OCI-LY3 (cell line): ENCODE measurements at regions not wholly inside any gene's neighbourhood (a gene's known extent, or its start where the extent isn't known, plus 50 kb on each side); places are given as distances from the start of the nearest gene placed in this dataset.

Experiments used
- H2AFZ ChIP-seq: fragments of 200-600, 300-600 bp; shearing (Covaris generic); 2 replicates; pipeline ENCODE4 v1.6.0; 2014; ENCODE audit warnings: antibody characterized with exemption, low read depth, low read length
- H3K27ac ChIP-seq: fragments of 200-600, 300-600 bp; sonication (generic); 2 replicates; pipeline ENCODE4 v1.5.1; 2014; ENCODE audit warnings: mild to moderate bottlenecking, low read length, moderate library complexity, mixed read lengths
- H3K27me3 ChIP-seq: fragments of 200-600, 300-600 bp; sonication (generic); 2 replicates; pipeline ENCODE4 v1.6.1; 2014; ENCODE audit warnings: low read depth, low read length, mixed read lengths
- H3K36me3 ChIP-seq: fragments of 200-600, 300-600 bp; sonication (generic); replicated peaks from 2 replicates; pipeline ENCODE3; 2014; ENCODE audit warnings: low read depth, low read length, mixed read lengths
- H3K4me1 ChIP-seq: fragments of 300-600, 200-600 bp; sonication (generic); 2 replicates; pipeline ENCODE4 v1.6.1; 2014; ENCODE audit warnings: low read length, mixed read lengths
- H3K4me2 ChIP-seq: fragments of 200-600, 300-600 bp; sonication (generic); 2 replicates; pipeline ENCODE4 v1.6.1; 2014; ENCODE audit warnings: low read length, mixed read lengths
- H3K4me3 ChIP-seq: fragments of 300-600, 200-600 bp; sonication (generic); 2 replicates; pipeline ENCODE4 v1.5.1; 2014; ENCODE audit warnings: antibody characterized with exemption, mild to moderate bottlenecking, low read length, moderate library complexity
- H3K79me2 ChIP-seq: fragments of 300-600, 200-600 bp; shearing (Covaris generic); 2 replicates; pipeline ENCODE4 v1.6.1; 2014; ENCODE audit warnings: mild to moderate bottlenecking, low read length, mixed read lengths
- H3K9ac ChIP-seq: fragments of 300-600, 200-600 bp; shearing (Covaris generic); 2 replicates; pipeline ENCODE4 v1.6.0; 2014; ENCODE audit warnings: mild to moderate bottlenecking, low read length, moderate library complexity
- H3K9me3 ChIP-seq: fragments of 200-600, 300-600 bp; shearing (Covaris generic); 2 replicates; pipeline ENCODE4 v1.6.1; 2014; ENCODE audit warnings: low read length, mixed read lengths; ENCODE audit not compliant: insufficient read depth
- H4K20me1 ChIP-seq: fragments of 200-600, 300-600 bp; sonication (generic); 2 replicates; pipeline ENCODE4 v1.6.1; 2016; ENCODE audit warnings: low read length, mixed read lengths; ENCODE audit not compliant: insufficient read depth
- EZH2phosphoT487 ChIP-seq: fragments of 200-600 bp; shearing (Covaris generic); IDR thresholded peaks from 2 replicates; pipeline ENCODE4 v1.6.1; 2018; ENCODE audit warnings: antibody characterized with exemption, mixed run types, low read depth
- TF ChIP-seq, protein P1 (sequence below): fragments of 200-600, 300-600 bp; sonication (generic); IDR thresholded peaks from 2 replicates; pipeline ENCODE4 v1.5.1; 2014; ENCODE audit warnings: antibody characterized with exemption, low read length, low read depth

DNA sequence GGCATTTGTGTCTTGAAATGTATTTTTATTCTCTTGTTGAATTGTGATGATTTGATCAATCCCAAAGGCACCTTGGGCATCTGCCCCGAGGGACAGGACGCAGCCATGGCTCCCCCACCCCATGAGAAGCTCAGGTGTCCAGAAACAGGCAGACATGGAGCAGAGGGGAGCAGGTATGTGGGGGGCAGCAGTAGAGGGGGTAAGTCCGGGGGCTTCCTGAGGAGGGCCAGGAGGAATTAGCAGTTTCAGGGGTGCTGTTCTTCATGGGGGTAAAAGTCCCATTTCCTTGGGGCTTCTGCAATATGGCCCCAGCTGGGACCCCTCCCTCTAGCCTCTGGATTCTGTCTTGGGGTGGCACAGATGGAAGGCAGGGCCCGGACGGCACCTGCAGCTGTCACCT, 67.0 kb upstream of the HMX1 start:
- Histone ChIP-seq H3K4me2 (no peak overlapping the region), H4K20me1 (no peaks in the 10 kb centered on the region), H3K27ac (no peak overlapping the region), H3K9ac (no peak overlapping the region), H3K36me3 (no peaks in the 10 kb centered on the region), H3K9me3 (0 out of 2 replicates have a peak, but pooled peaks cover 9% of the 10 kb centered on the region), H3K79me2 (no peaks in the 10 kb centered on the region), H3K27me3 (peaks cover 18% of the 10 kb centered on the region; the same call in 1 of the 2 replicates), H3K4me3 (no peak overlapping the region), H2AFZ (no peak overlapping the region), H3K4me1 (no peaks in the 10 kb centered on the region)
- no peak for TF ChIP-seq EZH2phosphoT487
- TF ChIP-seq, protein P1, sequence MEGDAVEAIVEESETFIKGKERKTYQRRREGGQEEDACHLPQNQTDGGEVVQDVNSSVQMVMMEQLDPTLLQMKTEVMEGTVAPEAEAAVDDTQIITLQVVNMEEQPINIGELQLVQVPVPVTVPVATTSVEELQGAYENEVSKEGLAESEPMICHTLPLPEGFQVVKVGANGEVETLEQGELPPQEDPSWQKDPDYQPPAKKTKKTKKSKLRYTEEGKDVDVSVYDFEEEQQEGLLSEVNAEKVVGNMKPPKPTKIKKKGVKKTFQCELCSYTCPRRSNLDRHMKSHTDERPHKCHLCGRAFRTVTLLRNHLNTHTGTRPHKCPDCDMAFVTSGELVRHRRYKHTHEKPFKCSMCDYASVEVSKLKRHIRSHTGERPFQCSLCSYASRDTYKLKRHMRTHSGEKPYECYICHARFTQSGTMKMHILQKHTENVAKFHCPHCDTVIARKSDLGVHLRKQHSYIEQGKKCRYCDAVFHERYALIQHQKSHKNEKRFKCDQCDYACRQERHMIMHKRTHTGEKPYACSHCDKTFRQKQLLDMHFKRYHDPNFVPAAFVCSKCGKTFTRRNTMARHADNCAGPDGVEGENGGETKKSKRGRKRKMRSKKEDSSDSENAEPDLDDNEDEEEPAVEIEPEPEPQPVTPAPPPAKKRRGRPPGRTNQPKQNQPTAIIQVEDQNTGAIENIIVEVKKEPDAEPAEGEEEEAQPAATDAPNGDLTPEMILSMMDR: no peak

DNA sequence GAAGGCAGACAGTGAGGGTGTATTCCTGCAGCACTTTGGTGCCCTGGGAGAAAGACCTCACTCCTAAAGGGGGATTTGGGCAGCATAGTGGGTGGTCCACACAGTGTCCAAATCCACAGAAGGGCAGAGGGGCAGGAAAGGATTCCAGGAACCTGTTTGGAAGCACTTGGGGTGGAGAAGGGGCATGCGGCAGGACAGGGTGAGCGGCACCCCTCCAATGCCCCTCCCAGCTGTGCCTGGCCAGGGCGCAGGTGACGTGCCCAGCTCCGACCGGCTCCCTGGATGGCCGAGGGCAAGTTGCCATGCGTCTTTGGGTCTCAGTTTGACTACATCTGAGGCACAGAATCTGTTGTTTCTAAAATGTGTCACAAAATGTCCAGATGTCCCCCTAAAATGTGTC, 66.5 kb upstream of the HMX1 start:
- H3K4me2 ChIP-seq: no peak overlapping the region
- H3K9ac ChIP-seq: no peak overlapping the region
- no peaks in the 10 kb centered on the region for H3K36me3 ChIP-seq
- H3K4me1 ChIP-seq: no peaks in the 10 kb centered on the region
- peaks cover 18% of the 10 kb centered on the region; the same call in 1 of the 2 replicates for H3K27me3 ChIP-seq
- no peak overlapping the region for H2AFZ ChIP-seq
- 0 out of 2 replicates have a peak, but pooled peaks cover 9% of the 10 kb centered on the region for H3K9me3 ChIP-seq
- no peaks in the 10 kb centered on the region for H4K20me1 ChIP-seq
- no peaks in the 10 kb centered on the region for H3K79me2 ChIP-seq
- no peak overlapping the region for H3K27ac ChIP-seq
- no peak overlapping the region for H3K4me3 ChIP-seq
- TF ChIP-seq EZH2phosphoT487: no peak
- TF ChIP-seq, protein P1: no peak

DNA sequence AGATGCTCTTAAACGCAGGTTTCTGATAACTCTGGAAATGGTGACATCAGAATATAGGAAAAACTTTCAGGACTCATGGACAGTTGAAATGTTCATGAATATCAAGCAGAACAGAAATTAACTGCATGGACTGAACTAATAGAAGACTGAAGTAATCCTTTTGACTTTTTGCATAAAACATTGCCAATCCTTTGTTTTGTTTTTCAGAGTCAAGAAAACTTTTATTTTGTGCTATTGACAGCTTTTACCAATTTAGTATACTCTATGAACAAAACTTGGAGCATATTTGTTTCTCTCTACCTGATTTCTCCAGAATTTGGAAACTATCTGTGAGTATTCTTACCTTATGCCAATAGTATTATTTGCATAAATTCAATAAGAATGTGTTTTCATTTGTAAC, 61.2 kb upstream of the HMX1 start:
- Histone ChIP-seq H2AFZ (no peak overlapping the region), H3K36me3 (no peaks in the 10 kb centered on the region), H3K9ac (no peak overlapping the region), H3K4me3 (no peak overlapping the region), H3K4me1 (peaks cover 8% of the 10 kb centered on the region), H4K20me1 (no peaks in the 10 kb centered on the region), H3K9me3 (0 out of 2 replicates have a peak, but pooled peaks cover 14% of the 10 kb centered on the region), H3K79me2 (no peaks in the 10 kb centered on the region), H3K27me3 (peaks cover 18% of the 10 kb centered on the region; the same call in 1 of the 2 replicates), H3K4me2 (no peak overlapping the region), H3K27ac (no peak overlapping the region)
- TF ChIP-seq, protein P1: no peak
- TF ChIP-seq EZH2phosphoT487: no peak

DNA sequence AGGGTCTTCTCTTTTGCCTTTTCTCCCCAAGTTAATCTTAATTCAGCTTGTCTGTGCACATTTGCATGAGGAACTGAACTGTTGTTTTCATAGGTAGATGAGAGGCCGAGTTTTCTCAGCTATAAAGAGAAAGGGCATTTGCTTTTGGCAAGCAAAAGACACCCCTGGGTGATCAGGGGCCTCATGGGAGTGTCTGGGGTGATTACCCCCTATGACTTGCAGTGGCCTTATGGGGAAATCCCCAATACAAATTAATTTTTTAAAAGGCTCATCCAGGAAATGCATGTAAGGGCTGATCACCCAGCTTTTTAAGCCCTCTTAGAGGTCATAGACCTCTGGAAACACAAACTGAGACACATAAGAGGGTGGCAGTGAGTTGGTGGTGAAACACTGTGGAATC, 56.4 kb upstream of the HMX1 start:
- TF ChIP-seq, protein P1: no peak
- TF ChIP-seq EZH2phosphoT487: no peak
- H3K9me3 ChIP-seq: peaks cover 7% of the 10 kb centered on the region; the same call in 1 of the 2 replicates
- 0 out of 2 replicates have a peak overlapping the region, but pooled peaks have one; percentile 16 for H3K4me3 ChIP-seq
- no peaks in the 10 kb centered on the region for H3K36me3 ChIP-seq
- H2AFZ ChIP-seq: no peak overlapping the region
- H3K79me2 ChIP-seq: no peaks in the 10 kb centered on the region
- H3K4me2 ChIP-seq: peak overlapping the region; percentile 28; the same call in 1 of the 2 replicates
- peaks cover 16% of the 10 kb centered on the region for H3K4me1 ChIP-seq
- H3K27me3 ChIP-seq: no peaks in the 10 kb centered on the region
- peak overlapping the region; percentile 49 for H3K27ac ChIP-seq
- H3K9ac ChIP-seq: no peak overlapping the region
- no peaks in the 10 kb centered on the region for H4K20me1 ChIP-seq
